ENCODE measurements at regions not wholly inside any gene's neighbourhood (a gene's known extent, or its start where the extent isn't known, plus 50 kb on each side); places are given as distances from the start of the nearest gene placed in this dataset.

GRCh38 chr2:228548230-228548629 lies 366.7 kb upstream of the SPHKAP start:
- TF ChIP-seq CTCF (IDR thresholded peaks at IDR 0.05; ENCODE audit: low read depth, low read length, missing input control): no peak
- no peak for TF ChIP-seq REST (IDR thresholded peaks at IDR 0.05)
- TF ChIP-seq RAD21 (IDR thresholded peaks at IDR 0.05): no peak
- no peak for TF ChIP-seq SP1 (IDR thresholded peaks at IDR 0.05)
- TF ChIP-seq GABPA (IDR thresholded peaks at IDR 0.05 in 1 of 2, conservative IDR thresholded peaks at IDR 0.05 in 1 of 2): no peak
- TF ChIP-seq FOXA1 (IDR thresholded peaks at IDR 0.05): no peak
- TF ChIP-seq MAX (IDR thresholded peaks at IDR 0.05): no peak
- no peak for TF ChIP-seq JUND (IDR thresholded peaks at IDR 0.05)
- TF ChIP-seq EGR1 (IDR thresholded peaks at IDR 0.05; ENCODE audit: low read depth in 2 of 2): no peak
- TF ChIP-seq YY1 (IDR thresholded peaks at IDR 0.05): no peak
- no peak for TF ChIP-seq ZBTB33 (IDR thresholded peaks at IDR 0.05)
- TF ChIP-seq RXRA (IDR thresholded peaks at IDR 0.05): no peak

Data from liver (tissue), 3 donors.